K562 (cell line): ENCODE measurements at regions not wholly inside any gene's neighbourhood (a gene's known extent, or its start where the extent isn't known, plus 50 kb on each side); places are given as distances from the start of the nearest gene placed in this dataset.
A peak's percentile ranks its signal among the peaks of the same experiment; 100 is the strongest.

Experiments
- ATAC-seq: fragments of 200-7000 bp; cut with Tn5 transposase; 3 replicates; pipeline ENCODE4 v1.9.1; 2020; ENCODE audit warnings: moderate library complexity
- BruUV-seq: library from RNA; stranded (reverse); fragments of 400-500 nt; replicated peaks from 2 replicates; lab custom pipeline; 2021; lab: Mats Ljungman, UMichigan
- CTCF ChIA-PET: fragments of 300-600 bp; formaldehyde crosslinking; extraction: SDS; loops from one replicate; lab custom pipeline; 2021; ENCODE audit warnings: low intra/inter-chr PET ratio; lab: Yijun Ruan, JAX
- POLR2A ChIA-PET: fragments of 300-600, 350-650 bp; sonication (Branson Sonifier 250); formaldehyde crosslinking; extraction: SDS; loops from one replicate; lab custom pipeline; 2021; ENCODE audit warnings: antibody characterized with exemption, inconsistent platforms; lab: Yijun Ruan, JAX
- DNase-seq, 4 experiments: peaks; one replicate each; pipeline versions ENCODE4 v3.0.0 to v3.0.0-alpha.2; 2011 to 2018; ENCODE audit warnings: low spot score in 3 of 4, mixed read lengths in 3 of 4; ENCODE audit errors: extremely low read depth in 1 of 4
- FAIRE-seq: peaks from 2 replicates; lab custom pipeline; 2011; peaks lifted over from hg19 to GRCh38; lab: Jason Lieb, UNC
- H2AFZ ChIP-seq: 2 replicates; pipeline ENCODE4 v1.6.0; 2011; ENCODE audit warnings: low read depth, low read length, control low read depth, inconsistent platforms
- H3K27ac ChIP-seq: fragments of 200-600 bp; 3 replicates; pipeline ENCODE4 v1.8.0; 2011; ENCODE audit warnings: low read depth, mild to moderate bottlenecking, control low read depth, inconsistent platforms, low read length, moderate library complexity, mixed read lengths; ENCODE audit errors: extremely low read depth
- H3K27me3 ChIP-seq, 2 experiments: fragments of 300-600 bp in 1 of 2; 2 replicates in 1 of 2; 3 replicates in 1 of 2; pipeline versions ENCODE4 v1.6.0 to v1.8.0; 2011; ENCODE audit warnings: inconsistent platforms in 2 of 2, low read length in 2 of 2, mild to moderate bottlenecking in 1 of 2, mixed read lengths in 1 of 2, moderate library complexity in 1 of 2; ENCODE audit not compliant: control insufficient read depth in 2 of 2, insufficient read depth in 2 of 2
- H3K36me3 ChIP-seq: fragments of 300-600 bp; 3 replicates; pipeline ENCODE4 v1.8.0; 2011; ENCODE audit warnings: mild to moderate bottlenecking, low read length, inconsistent platforms; ENCODE audit not compliant: control insufficient read depth, insufficient read depth
- H3K4me1 ChIP-seq, 2 experiments: fragments of 200-600 bp in 1 of 2; replicated peaks in 1 of 2; 2 replicates in 1 of 2; 3 replicates in 1 of 2; pipeline versions ENCODE4 v1.5.1 to v1.8.0; 2011; ENCODE audit warnings: inconsistent platforms in 2 of 2, low read length in 2 of 2, mild to moderate bottlenecking in 1 of 2, mixed read lengths in 1 of 2, moderate library complexity in 1 of 2; ENCODE audit not compliant: control insufficient read depth in 2 of 2, insufficient read depth in 2 of 2
- H3K4me2 ChIP-seq: 2 replicates; pipeline ENCODE4 v1.6.1; 2011; ENCODE audit warnings: low read length, control low read depth, inconsistent platforms, mixed read lengths; ENCODE audit not compliant: insufficient read depth
- H3K4me3 ChIP-seq: fragments of 200-600 bp; sonication (generic), shearing (Covaris generic); 2 replicates; pipeline ENCODE4 v1.5.1; 2016; ENCODE audit warnings: control low read depth, inconsistent platforms
- H3K79me2 ChIP-seq: fragments of 200-600 bp; 3 replicates; pipeline ENCODE4 v1.8.0; 2011; ENCODE audit warnings: low read length, inconsistent platforms; ENCODE audit not compliant: control insufficient read depth, insufficient read depth
- H3K9ac ChIP-seq, 2 experiments: 2 replicates each; pipeline versions ENCODE4 v1.6.0 to v1.6.1; 2011; ENCODE audit warnings: low read depth in 2 of 2, low read length in 2 of 2, control low read depth in 1 of 2, inconsistent platforms in 1 of 2, mild to moderate bottlenecking in 1 of 2, mixed read lengths in 1 of 2; ENCODE audit not compliant: insufficient read depth in 1 of 2
- H3K9me1 ChIP-seq: one replicate; pipeline ENCODE4 v1.6.0; 2011; ENCODE audit warnings: inconsistent platforms, mild to moderate bottlenecking, low read length, moderate library complexity; ENCODE audit not compliant: control insufficient read depth, insufficient read depth
- H3K9me3 ChIP-seq: replicated peaks from 2 replicates; pipeline ENCODE4 v1.5.1; 2011; ENCODE audit warnings: low read depth, low read length, inconsistent platforms; ENCODE audit not compliant: control insufficient read depth, insufficient read depth
- H4K20me1 ChIP-seq: replicated peaks from 2 replicates; pipeline ENCODE4 v1.6.1; 2011; ENCODE audit warnings: low read length, inconsistent platforms, mixed read lengths; ENCODE audit not compliant: control insufficient read depth, insufficient read depth
- CHD2 ChIP-seq: IDR thresholded peaks from 2 replicates; pipeline ENCODE4 v1.6.1; 2011; ENCODE audit warnings: low read depth, low read length
- CTBP1 ChIP-seq: fragments of 450-650 bp; IDR thresholded peaks from 2 replicates; pipeline ENCODE4 v1.6.1; 2016; ENCODE audit warnings: borderline replicate concordance
- IFI16 ChIP-seq: fragments of 250-450 bp; sonication (Bioruptor Pico); IDR thresholded peaks from 2 replicates; pipeline ENCODE4 v2.1.2; 2022; ENCODE audit warnings: mild to moderate bottlenecking, inconsistent platforms
- JUND ChIP-seq, 2 experiments: IDR thresholded peaks; 2 replicates in 1 of 2; 3 replicates in 1 of 2; pipeline ENCODE4 v1.6.1; 2011; ENCODE audit warnings: borderline replicate concordance in 2 of 2, low read depth in 2 of 2, low read length in 2 of 2, improper control_type of control experiment in 1 of 2, missing biosample characterization in 1 of 2, missing genetic modification characterization in 1 of 2, missing genetic modification reagents in 1 of 2
- PCBP2 ChIP-seq: fragments of 200-400 bp; formaldehyde crosslinking; IDR thresholded peaks from 2 replicates; pipeline ENCODE4 v1.6.1; 2018; ENCODE audit warnings: low read length, low read depth, mild to moderate bottlenecking, moderate library complexity; ENCODE audit not compliant: poor library complexity, severe bottlenecking
- RUNX1 ChIP-seq: sonication (generic); IDR thresholded peaks from 2 replicates; pipeline ENCODE4 v1.6.1; 2016; ENCODE audit warnings: antibody characterized with exemption, low read depth
- TBL1XR1 ChIP-seq, 2 experiments: IDR thresholded peaks; 2 replicates each; pipeline ENCODE4 v1.6.1; 2012; ENCODE audit warnings: improper control_type of control experiment in 2 of 2, low read length in 2 of 2, mild to moderate bottlenecking in 1 of 2
- ZEB2 ChIP-seq: fragments of 450-650 bp; IDR thresholded peaks from 2 replicates; pipeline ENCODE4 v1.6.1; 2016
- ZNF175 ChIP-seq: fragments of 200-800 bp; sonication (Bioruptor generic); IDR thresholded peaks from 2 replicates; pipeline ENCODE4 v1.6.1; 2016; ENCODE audit warnings: low read depth, mild to moderate bottlenecking, missing genetic modification characterization, missing compliant biosample characterization
- ZNF316 ChIP-seq: fragments of 450-650 bp; IDR thresholded peaks from 2 replicates; pipeline ENCODE4 v1.6.1; 2016
- ZNF445 ChIP-seq: fragments of 250-450 bp; sonication (Bioruptor Pico); IDR thresholded peaks from 2 replicates; pipeline ENCODE4 v1.4.0; 2020; ENCODE audit warnings: low read depth, mild to moderate bottlenecking, moderate library complexity
- ZNF561 ChIP-seq: fragments of 450-650 bp; formaldehyde crosslinking; conservative IDR thresholded peaks from 2 replicates; pipeline ENCODE4 v1.4.0; 2020; ENCODE audit warnings: mild to moderate bottlenecking, moderate library complexity
- ZNF589 ChIP-seq: fragments of 200-800 bp; sonication (Bioruptor generic); IDR thresholded peaks from 2 replicates; pipeline ENCODE4 v1.6.1; 2016; ENCODE audit warnings: low read depth, missing genetic modification characterization, missing compliant biosample characterization
- WGBS: fragments of 100-300 bp; shearing (Covaris generic); methylation state at CpG from one replicate; pipeline ENCODE4 v1.1.6; 2016; ENCODE audit warnings: low coverage, mixed read lengths; ENCODE audit not compliant: insufficient coverage; ENCODE audit errors: missing lambda C conversion rate; 5-methylcytosine and 5-hydroxymethylcytosine counted together
- in situ Hi-C: fragments of 300-500 bp; cut with MboI; formaldehyde crosslinking; loops from 4 replicates; pipeline ENCODE4 v1.15.0; 2018; ENCODE audit warnings: inconsistent platforms, mixed read lengths
- intact Hi-C: fragments of 100-400 bp; cut with micrococcal nuclease; formaldehyde crosslinking; loops from 2 replicates; pipeline ENCODE4 v1.14.2; 2022
- TF ChIP-seq, protein P1 (sequence below), 2 experiments: fragments of 450-650 bp in 1 of 2; sonication (generic) in 1 of 2; formaldehyde crosslinking in 1 of 2; IDR thresholded peaks in 1 of 2; conservative IDR thresholded peaks in 1 of 2; 2 replicates each; pipeline versions ENCODE4 v1.6.1 to v1.8.1; 2016 to 2023; ENCODE audit warnings: mild to moderate bottlenecking in 2 of 2, moderate library complexity in 2 of 2, inconsistent platforms in 1 of 2, missing genetic modification reagents in 1 of 2
- TF ChIP-seq, protein P2 (sequence below): fragments of 450-650 bp; formaldehyde crosslinking; IDR thresholded peaks from 2 replicates; pipeline ENCODE4 v1.4.0; 2020; ENCODE audit warnings: mild to moderate bottlenecking
- TF ChIP-seq, protein P3 (sequence below): fragments of 450-650 bp; IDR thresholded peaks from 2 replicates; pipeline ENCODE4 v1.6.1; 2018; ENCODE audit warnings: mild to moderate bottlenecking, low read depth; ENCODE audit not compliant: partially characterized antibody
- TF ChIP-seq, protein P4 (sequence below): sonication (generic); formaldehyde crosslinking; IDR thresholded peaks from 2 replicates; pipeline ENCODE4 v1.8.1; 2022; ENCODE audit warnings: missing genetic modification reagents

DNA sequence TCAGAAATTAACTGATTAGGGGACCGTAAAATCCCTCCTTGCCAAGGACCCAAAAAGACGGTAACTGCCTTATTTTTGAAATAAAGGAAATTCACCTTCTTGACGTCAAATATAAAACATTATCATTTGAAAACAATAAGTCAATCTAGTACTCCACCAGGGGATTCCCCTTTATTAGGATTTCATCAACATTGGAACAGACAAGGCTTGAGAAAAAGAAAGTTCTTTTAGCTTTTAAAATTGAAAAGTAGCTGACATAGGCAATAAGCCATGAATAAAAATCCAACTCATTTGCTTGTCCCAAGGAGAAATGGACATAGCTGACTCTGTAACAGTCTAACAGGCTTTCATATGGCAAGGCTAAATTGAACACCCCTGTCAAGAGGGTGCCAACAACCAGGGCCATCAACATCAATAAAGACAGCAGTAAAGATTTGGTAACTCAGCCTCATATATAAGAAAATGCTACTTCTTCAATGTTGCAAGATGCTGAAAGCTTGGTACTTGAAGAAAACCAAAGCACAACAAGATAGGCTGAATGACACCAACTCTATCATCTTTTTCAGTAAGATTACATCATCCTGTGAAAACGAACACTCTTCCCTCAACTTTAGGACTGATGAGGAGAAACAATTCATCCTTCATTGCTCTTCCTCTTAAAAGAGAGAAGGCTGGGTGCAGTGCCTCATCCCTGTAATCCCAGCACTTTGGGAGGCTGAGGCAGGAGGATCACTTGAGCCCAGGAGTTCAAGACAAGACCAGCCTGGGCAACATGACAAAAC, 121.0 kb upstream of the PRDM1 start:
- ChIA-PET CTCF (no interaction called here), POLR2A (interaction anchor here (0.6 kb wide), 1 partner anchor 16 kb away, joined by 3 read pairs; no protein-coding TSS in a partner anchor)
- in situ Hi-C loops: no loop called here
- intact Hi-C loops: no loop called here
- H3K27ac ChIP-seq: no peak overlapping the region
- DNase-seq (no peak), ATAC-seq (no peak), FAIRE-seq (no peak)
- H3K4me2 ChIP-seq: no peak overlapping the region
- H3K36me3 ChIP-seq: no peaks in the 10 kb centered on the region
- H2AFZ ChIP-seq: no peak overlapping the region
- no peaks in the 10 kb centered on the region for H3K9me1 ChIP-seq
- no peak overlapping the region for H3K4me3 ChIP-seq
- H3K9ac ChIP-seq: no peak overlapping the region
- no peaks in the 10 kb centered on the region; the same call in 1 of the 2 replicates for H3K9me3 ChIP-seq
- no peaks in the 10 kb centered on the region for H4K20me1 ChIP-seq
- WGBS: 11% methylated on average over 4 of the region's 4 CpGs
- no peaks in the 10 kb centered on the region for H3K79me2 ChIP-seq
- peaks cover 0 to 12% of the 10 kb centered on the region in 2 experiments; a peak in 2 of 5 replicates for H3K27me3 ChIP-seq
- H3K4me1 ChIP-seq: no peaks in the 10 kb centered on the region
- BruUV-seq: no TSS peak
- TF ChIP-seq CHD2: no peak
- TF ChIP-seq, protein P1, sequence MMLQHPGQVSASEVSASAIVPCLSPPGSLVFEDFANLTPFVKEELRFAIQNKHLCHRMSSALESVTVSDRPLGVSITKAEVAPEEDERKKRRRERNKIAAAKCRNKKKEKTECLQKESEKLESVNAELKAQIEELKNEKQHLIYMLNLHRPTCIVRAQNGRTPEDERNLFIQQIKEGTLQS (IDR thresholded peaks at IDR 0.05): peak; percentile 87
- TF ChIP-seq, protein P1 (CRISPR knock-in tag; conservative IDR thresholded peaks at IDR 0.05): no peak
- no peak for TF ChIP-seq ZNF561 (CRISPR knock-in tag)
- TF ChIP-seq ZNF316: 0 out of 2 replicates have a peak, but pooled peaks have one; percentile 2
- TF ChIP-seq JUND (IDR thresholded peaks at IDR 0.05; ENCODE audit: borderline replicate concordance, low read depth, low read length): 0 out of 2 replicates have a peak, but pooled peaks have one; percentile 18
- 0 out of 3 replicates have a peak, but pooled peaks have one; percentile 41 for TF ChIP-seq JUND (tag; IDR thresholded peaks at IDR 0.05; ENCODE audit: borderline replicate concordance, low read depth, low read length)
- TF ChIP-seq IFI16: no peak
- TF ChIP-seq, protein P2, sequence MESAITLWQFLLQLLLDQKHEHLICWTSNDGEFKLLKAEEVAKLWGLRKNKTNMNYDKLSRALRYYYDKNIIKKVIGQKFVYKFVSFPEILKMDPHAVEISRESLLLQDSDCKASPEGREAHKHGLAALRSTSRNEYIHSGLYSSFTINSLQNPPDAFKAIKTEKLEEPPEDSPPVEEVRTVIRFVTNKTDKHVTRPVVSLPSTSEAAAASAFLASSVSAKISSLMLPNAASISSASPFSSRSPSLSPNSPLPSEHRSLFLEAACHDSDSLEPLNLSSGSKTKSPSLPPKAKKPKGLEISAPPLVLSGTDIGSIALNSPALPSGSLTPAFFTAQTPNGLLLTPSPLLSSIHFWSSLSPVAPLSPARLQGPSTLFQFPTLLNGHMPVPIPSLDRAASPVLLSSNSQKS (CRISPR knock-in tag): no peak
- TF ChIP-seq ZEB2: no peak
- TF ChIP-seq, protein P3, sequence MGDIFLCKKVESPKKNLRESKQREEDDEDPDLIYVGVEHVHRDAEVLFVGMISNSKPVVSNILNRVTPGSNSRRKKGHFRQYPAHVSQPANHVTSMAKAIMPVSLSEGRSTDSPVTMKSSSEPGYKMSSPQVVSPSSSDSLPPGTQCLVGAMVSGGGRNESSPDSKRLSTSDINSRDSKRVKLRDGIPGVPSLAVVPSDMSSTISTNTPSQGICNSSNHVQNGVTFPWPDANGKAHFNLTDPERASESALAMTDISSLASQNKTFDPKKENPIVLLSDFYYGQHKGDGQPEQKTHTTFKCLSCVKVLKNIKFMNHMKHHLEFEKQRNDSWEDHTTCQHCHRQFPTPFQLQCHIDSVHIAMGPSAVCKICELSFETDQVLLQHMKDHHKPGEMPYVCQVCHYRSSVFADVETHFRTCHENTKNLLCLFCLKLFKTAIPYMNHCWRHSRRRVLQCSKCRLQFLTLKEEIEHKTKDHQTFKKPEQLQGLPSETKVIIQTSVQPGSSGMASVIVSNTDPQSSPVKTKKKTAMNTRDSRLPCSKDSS: no peak
- no peak for TF ChIP-seq ZNF445 (CRISPR knock-in tag)
- TF ChIP-seq ZNF175 (CRISPR knock-in tag): peak; percentile 80
- TF ChIP-seq PCBP2: no peak
- TF ChIP-seq, protein P4, sequence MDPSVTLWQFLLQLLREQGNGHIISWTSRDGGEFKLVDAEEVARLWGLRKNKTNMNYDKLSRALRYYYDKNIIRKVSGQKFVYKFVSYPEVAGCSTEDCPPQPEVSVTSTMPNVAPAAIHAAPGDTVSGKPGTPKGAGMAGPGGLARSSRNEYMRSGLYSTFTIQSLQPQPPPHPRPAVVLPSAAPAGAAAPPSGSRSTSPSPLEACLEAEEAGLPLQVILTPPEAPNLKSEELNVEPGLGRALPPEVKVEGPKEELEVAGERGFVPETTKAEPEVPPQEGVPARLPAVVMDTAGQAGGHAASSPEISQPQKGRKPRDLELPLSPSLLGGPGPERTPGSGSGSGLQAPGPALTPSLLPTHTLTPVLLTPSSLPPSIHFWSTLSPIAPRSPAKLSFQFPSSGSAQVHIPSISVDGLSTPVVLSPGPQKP (CRISPR knock-in tag): no peak
- peak; percentile 53; the same call in 1 of the 2 replicates for TF ChIP-seq ZNF589
- TF ChIP-seq TBL1XR1 (IDR thresholded peaks at IDR 0.05; ENCODE audit: low read length in 2 of 2): no peak
- TF ChIP-seq RUNX1: no peak
- peak; percentile 84 for TF ChIP-seq CTBP1
